ENCODE measurements at regions not wholly inside any gene's neighbourhood (a gene's known extent, or its start where the extent isn't known, plus 50 kb on each side); places are given as distances from the start of the nearest gene placed in this dataset.

DNA sequence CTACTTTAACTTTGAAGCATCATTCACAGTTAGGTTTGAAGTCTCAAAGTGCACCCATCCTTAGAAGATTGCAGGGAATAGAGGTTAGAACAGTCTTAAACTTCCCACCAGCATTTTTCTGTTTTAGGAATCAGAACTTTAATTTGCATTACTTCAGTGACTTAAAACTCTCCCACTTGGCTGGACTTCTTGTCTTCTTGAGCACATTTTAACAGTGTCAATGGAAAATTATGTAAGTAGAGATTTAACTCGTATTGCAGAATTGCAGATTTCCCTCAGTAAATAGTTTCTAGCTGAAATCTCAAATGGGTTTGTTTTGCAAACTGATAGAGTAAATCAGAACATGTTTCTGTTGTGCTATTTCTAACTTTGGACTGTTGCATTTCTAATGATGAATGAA is 369.6 kb downstream of the OTOL1 start:
- TF ChIP-seq, protein P1, sequence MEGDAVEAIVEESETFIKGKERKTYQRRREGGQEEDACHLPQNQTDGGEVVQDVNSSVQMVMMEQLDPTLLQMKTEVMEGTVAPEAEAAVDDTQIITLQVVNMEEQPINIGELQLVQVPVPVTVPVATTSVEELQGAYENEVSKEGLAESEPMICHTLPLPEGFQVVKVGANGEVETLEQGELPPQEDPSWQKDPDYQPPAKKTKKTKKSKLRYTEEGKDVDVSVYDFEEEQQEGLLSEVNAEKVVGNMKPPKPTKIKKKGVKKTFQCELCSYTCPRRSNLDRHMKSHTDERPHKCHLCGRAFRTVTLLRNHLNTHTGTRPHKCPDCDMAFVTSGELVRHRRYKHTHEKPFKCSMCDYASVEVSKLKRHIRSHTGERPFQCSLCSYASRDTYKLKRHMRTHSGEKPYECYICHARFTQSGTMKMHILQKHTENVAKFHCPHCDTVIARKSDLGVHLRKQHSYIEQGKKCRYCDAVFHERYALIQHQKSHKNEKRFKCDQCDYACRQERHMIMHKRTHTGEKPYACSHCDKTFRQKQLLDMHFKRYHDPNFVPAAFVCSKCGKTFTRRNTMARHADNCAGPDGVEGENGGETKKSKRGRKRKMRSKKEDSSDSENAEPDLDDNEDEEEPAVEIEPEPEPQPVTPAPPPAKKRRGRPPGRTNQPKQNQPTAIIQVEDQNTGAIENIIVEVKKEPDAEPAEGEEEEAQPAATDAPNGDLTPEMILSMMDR (IDR thresholded peaks at IDR 0.05; ENCODE audit: control extremely low read depth, extremely low read depth), result no peak
- Histone ChIP-seq H3K4me3 (no peak overlapping the region), H3K27me3 (ENCODE audit: control insufficient read depth in 3 of 3, insufficient read depth in 3 of 3, low read length in 2 of 3) (no peaks in the 10 kb centered on the region), H3K36me3 (ENCODE audit: control insufficient read depth in 4 of 4, insufficient read depth in 4 of 4, low read length in 4 of 4) (no peaks in the 10 kb centered on the region), H3K9me3 (ENCODE audit: control insufficient read depth in 4 of 4, insufficient read depth in 3 of 4, low read length in 3 of 4) (no peaks in the 10 kb centered on the region), H3K4me1 (ENCODE audit: control insufficient read depth in 5 of 5, insufficient read depth in 5 of 5, low read length in 5 of 5) (no peaks in the 10 kb centered on the region), H3K27ac (ENCODE audit: low read depth in 1 of 2, low read length in 1 of 2) (no peak overlapping the region), H3K9ac (ENCODE audit: insufficient read depth in 1 of 2, low read length in 2 of 2) (no peak overlapping the region)
- 45 to 75% methylated on average over 1 of the region's 1 CpG for WGBS, 2 donors
- no peak for ATAC-seq (ENCODE audit: insufficient read depth, low FRiP score)
- no peak for DNase-seq

DNA sequence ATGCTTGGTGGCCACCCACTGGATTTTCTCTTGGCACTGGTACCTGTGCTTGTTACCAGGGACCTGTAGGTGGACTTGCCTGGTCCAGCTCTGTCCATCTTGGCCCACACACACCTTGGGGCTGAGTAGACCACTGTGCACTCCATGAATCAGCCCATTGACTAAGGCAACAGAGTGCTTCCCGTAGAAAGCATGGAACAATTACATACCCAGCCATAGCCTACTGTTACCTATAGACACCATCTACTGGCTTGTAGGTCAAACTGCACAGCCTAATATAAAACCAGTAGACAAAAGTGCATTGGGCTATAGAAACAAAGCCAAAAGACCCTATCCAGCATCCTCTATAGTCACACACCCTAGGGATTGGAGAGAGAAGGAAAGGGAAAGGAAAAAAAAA is 378.9 kb downstream of the OTOL1 start:
- TF ChIP-seq, protein P1 (IDR thresholded peaks at IDR 0.05; ENCODE audit: control extremely low read depth, extremely low read depth), result no peak
- Histone ChIP-seq H3K4me1 (ENCODE audit: control insufficient read depth in 5 of 5, insufficient read depth in 5 of 5, low read length in 5 of 5) (no peaks in the 10 kb centered on the region), H3K27ac (ENCODE audit: low read depth in 1 of 2, low read length in 1 of 2) (no peak overlapping the region), H3K36me3 (ENCODE audit: control insufficient read depth in 4 of 4, insufficient read depth in 4 of 4, low read length in 4 of 4) (no peaks in the 10 kb centered on the region), H3K27me3 (ENCODE audit: control insufficient read depth in 3 of 3, insufficient read depth in 3 of 3, low read length in 2 of 3) (no peaks in the 10 kb centered on the region), H3K4me3 (no peak overlapping the region), H3K9ac (ENCODE audit: insufficient read depth in 1 of 2, low read length in 2 of 2) (no peak overlapping the region), H3K9me3 (ENCODE audit: control insufficient read depth in 4 of 4, insufficient read depth in 3 of 4, low read length in 3 of 4) (peaks cover 0 to 2% (median 0%) of the 10 kb centered on the region in 4 donors)
- ATAC-seq (ENCODE audit: insufficient read depth, low FRiP score) (no peak), DNase-seq (no peak)
- WGBS, 2 donors, result 92 to 93% methylated on average over 1 of the region's 1 CpG

DNA sequence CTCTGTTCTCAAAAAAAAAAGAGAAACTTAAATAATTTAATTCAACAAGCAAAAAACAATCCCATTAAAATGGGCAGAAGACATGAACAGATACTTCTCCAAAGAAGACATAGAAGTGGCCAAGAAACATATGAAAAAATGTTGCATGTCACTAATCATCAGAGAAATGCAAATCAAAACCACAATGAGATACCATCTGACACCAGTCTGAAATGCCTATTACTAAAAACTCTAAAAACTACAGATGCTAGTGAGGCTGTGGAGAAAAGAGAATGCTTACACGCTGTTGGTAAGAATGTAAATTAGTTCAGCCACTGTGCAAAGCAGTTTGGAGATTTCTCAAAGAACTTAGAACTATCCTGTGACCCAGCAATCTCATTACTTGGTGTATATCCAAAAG is 382.9 kb downstream of the OTOL1 start:
- TF ChIP-seq, protein P1 (IDR thresholded peaks at IDR 0.05; ENCODE audit: control extremely low read depth, extremely low read depth), result no peak
- no peak overlapping the region for H3K4me3 ChIP-seq
- no peak overlapping the region for H3K9ac ChIP-seq (ENCODE audit: insufficient read depth in 1 of 2, low read length in 2 of 2)
- 46 to 78% methylated on average over 1 of the region's 1 CpG for WGBS, 2 donors
- H3K36me3 ChIP-seq (ENCODE audit: control insufficient read depth in 4 of 4, insufficient read depth in 4 of 4, low read length in 4 of 4), result no peaks in the 10 kb centered on the region
- ATAC-seq (ENCODE audit: insufficient read depth, low FRiP score) (no peak), DNase-seq (no peak)
- H3K4me1 ChIP-seq (ENCODE audit: control insufficient read depth in 5 of 5, insufficient read depth in 5 of 5, low read length in 5 of 5), result no peaks in the 10 kb centered on the region
- H3K9me3 ChIP-seq (ENCODE audit: control insufficient read depth in 4 of 4, insufficient read depth in 3 of 4, low read length in 3 of 4), result peaks cover 0 to 2% (median 0%) of the 10 kb centered on the region in 4 donors
- no peak overlapping the region for H3K27ac ChIP-seq (ENCODE audit: low read depth in 1 of 2, low read length in 1 of 2)
- H3K27me3 ChIP-seq (ENCODE audit: control insufficient read depth in 3 of 3, insufficient read depth in 3 of 3, low read length in 2 of 3), result no peaks in the 10 kb centered on the region

DNA sequence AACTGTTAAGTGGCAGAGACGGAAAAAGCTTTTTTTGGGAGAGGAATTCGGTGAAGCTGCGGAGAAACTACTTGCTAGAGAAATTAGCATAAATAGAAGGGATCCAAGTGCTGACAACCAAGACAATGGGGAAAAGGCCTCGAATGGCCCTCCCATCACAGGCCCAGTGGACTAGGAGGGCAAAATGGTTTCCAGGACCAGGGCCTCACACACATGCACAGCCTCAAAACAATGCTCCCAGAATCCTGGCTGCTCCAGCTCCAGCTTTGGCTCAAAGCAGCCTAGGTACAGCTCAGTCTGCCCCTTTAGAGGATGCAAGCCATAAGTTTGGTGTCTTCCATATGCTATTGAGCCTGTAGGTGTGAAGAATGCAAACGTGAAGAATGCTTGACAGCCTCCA is 388.2 kb downstream of the OTOL1 start:
- Histone ChIP-seq H3K4me1 (ENCODE audit: control insufficient read depth in 5 of 5, insufficient read depth in 5 of 5, low read length in 5 of 5) (no peaks in the 10 kb centered on the region), H3K9ac (ENCODE audit: insufficient read depth in 1 of 2, low read length in 2 of 2) (no peak overlapping the region), H3K4me3 (no peak overlapping the region), H3K27ac (ENCODE audit: low read depth in 1 of 2, low read length in 1 of 2) (no peak overlapping the region), H3K27me3 (ENCODE audit: control insufficient read depth in 3 of 3, insufficient read depth in 3 of 3, low read length in 2 of 3) (no peaks in the 10 kb centered on the region), H3K9me3 (ENCODE audit: control insufficient read depth in 4 of 4, insufficient read depth in 3 of 4, low read length in 3 of 4) (peaks cover 0 to 4% (median 1%) of the 10 kb centered on the region in 4 donors), H3K36me3 (ENCODE audit: control insufficient read depth in 4 of 4, insufficient read depth in 4 of 4, low read length in 4 of 4) (no peaks in the 10 kb centered on the region)
- ATAC-seq (ENCODE audit: insufficient read depth, low FRiP score) (no peak), DNase-seq (no peak)
- TF ChIP-seq, protein P1 (IDR thresholded peaks at IDR 0.05; ENCODE audit: control extremely low read depth, extremely low read depth), result no peak
- 75 to 76% methylated on average over 5 of the region's 5 CpGs for WGBS, 2 donors
